GM04503 (cell line): ENCODE measurements at regions not wholly inside any gene's neighbourhood (a gene's known extent, or its start where the extent isn't known, plus 50 kb on each side); places are given as distances from the start of the nearest gene placed in this dataset.

Source experiments
- DNase-seq: peaks from one replicate; pipeline ENCODE4 v3.0.0-alpha.2; 2012; ENCODE audit warnings: low read depth

DNA sequence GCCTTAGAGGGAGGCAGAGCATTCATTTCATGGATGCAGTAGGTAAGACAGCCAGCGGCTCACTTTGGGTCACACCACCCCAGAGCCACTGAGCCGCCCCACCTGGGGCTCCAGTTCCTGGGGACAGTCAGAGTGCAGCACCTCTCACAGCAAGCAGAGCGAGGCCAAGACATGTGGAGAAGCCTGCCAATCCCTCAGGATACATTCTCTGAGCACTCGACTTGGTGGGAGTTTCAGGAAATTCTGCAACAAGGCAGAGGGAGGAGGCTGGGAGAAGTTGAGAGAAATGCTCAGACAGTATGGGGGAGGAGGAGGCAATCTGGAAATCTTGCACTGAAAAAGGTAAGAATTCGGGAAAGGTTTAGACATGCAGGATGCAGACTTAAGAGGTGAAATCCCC, 60.8 kb upstream of the WLS start:
- no peak for DNase-seq

DNA sequence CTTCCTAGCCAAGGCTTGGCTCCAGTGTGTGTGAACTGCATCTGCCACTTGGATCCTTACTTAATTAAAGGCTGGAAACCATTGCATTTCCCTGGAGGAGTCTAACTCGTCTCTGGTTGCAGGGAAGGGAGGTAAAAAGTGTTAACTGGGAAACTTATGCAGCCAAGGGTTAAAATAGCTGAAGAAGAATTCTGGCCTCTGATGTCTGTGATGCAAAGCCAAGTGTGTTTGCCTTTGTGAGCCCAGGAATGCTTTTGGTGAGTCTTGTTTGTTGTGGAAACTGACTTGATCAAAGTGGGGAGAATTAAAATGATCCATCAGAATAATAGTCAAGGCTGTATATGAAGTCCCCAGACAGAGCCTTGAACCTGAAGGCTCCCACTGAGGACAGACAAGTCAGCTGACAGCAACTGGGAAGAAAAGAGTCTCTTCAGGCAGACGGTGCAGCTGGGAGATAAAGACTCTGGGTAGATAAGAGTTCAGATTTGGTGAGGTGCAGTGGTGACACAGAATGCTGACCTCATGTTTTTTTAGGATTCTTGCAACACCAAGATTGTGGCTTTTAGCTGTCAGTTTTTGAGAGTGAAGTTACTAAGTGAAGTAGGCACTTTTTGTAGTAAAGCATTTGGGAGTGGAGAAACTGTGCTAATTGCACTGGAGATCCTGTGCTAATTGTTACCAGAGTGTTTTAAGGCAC, 59.5 kb upstream of the WLS start:
- DNase-seq, result no peak

DNA sequence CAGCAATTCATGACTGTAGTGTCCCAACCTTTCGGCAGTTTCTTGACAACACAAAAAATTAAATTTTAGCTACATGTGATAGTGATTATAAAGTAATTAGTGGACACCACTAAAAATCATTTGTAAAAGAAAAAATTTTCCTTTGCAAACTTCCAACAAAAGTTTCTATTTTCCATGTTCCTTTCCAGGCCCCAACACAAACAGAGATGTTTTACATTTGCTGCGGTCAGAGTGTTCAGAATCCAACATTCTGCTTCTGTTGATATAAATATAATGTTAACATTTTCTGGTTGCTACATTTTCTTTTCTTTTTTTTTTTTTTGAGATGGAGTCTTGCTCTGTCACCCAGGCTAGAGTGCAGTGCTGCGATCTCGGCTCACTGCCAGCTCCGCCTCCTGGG, 54.9 kb upstream of the WLS start:
- DNase-seq, result no peak

DNA sequence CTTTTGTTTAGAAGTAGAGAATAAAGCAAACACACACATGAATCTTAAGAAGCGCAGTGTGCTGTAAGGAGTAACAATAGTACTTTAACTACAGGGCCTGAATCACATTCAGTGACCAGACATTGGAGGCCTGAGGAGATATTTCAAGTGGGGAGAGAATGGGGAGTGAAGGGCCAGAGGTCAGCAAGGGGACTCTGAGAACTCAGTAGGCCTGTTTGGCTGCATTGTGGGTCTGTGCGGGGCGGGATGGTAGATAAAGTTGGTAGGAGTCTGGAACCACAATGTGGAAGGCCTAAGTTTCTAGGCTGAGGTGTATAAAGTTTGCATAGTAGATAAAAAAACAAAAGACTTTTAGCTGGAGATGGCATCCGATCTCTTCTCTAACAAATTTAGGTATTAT, 52.7 kb upstream of the WLS start:
- no peak for DNase-seq

DNA sequence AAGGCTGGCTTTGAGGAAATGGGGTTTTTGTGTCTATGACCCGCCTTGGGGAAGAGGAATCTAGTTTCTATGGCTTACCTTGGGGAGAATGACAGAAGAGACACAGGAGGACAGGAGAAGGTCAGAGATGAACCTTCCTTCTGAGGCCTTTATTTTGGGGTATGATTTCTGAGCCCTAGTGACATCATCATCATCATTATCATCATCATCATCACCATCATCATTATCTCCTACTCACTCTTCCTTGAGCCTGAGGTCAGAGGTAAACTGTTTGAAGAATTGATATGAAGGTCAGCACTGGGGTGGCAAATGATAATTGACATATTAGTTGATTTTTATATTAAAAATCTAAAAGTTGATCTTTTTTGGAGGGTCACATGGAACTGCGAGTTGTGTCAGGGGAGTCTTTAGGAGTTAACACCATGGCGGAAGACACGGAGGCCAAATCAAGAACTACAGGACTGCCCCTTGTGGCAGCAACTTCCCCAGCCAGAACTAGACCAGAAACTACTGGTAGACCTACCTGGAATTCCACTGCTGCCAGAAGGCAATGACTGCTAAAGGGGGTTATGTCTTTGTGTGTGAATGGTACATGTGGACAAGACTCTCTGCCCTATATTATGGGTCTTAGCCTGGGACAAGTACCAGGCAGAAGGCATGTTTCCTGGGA, 49.8 kb upstream of the WLS start:
- no peak for DNase-seq
